GOT3 (cell line): ENCODE measurements at regions not wholly inside any gene's neighbourhood (a gene's known extent, or its start where the extent isn't known, plus 50 kb on each side); places are given as distances from the start of the nearest gene placed in this dataset.

Source experiments
- DNase-seq: peaks from one replicate; lab custom pipeline; 2025; ENCODE audit warnings: mixed read lengths; lab: John Stamatoyannopoulos, UW

- DNase-seq, result no peak
Observed at GRCh38 chr6:79764747-79765146, 133.6 kb downstream of the SH3BGRL2 start.

GRCh38 chr6:79763301-79763700, 132.2 kb downstream of the SH3BGRL2 start:
- DNase-seq, result no peak

- DNase-seq, result no peak
Observed at GRCh38 chr6:79762370-79762769, 131.2 kb downstream of the SH3BGRL2 start.

- no peak for DNase-seq
Observed at GRCh38 chr6:79756496-79756895, 125.4 kb downstream of the SH3BGRL2 start.

- DNase-seq, result no peak
Observed at GRCh38 chr6:79755967-79756366, 124.8 kb downstream of the SH3BGRL2 start.
